ENCODE measurements at regions not wholly inside any gene's neighbourhood (a gene's known extent, or its start where the extent isn't known, plus 50 kb on each side); places are given as distances from the start of the nearest gene placed in this dataset.

DNA sequence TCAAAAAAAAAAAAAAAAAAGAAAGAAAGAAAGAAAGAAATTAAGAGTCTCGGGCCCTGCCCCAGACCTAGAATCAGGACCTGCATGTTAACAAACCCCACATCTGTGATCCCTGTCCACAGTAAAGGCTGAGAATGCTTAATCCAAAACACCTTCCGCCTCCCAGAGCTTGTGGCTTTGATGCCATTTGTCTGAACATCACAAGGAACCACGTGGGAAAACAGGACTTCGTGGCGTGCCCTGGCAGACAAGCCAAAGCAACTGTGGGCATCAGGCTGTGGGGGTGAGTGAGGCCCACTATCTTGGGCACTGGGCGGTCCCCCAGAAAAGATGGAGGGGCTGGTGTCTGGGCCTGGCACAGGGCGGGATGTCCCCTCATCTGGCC, 173.4 kb upstream of the CIBAR2 start:
- H3K4me3 ChIP-seq (ENCODE audit: low read length) = no peak overlapping the region
- no peaks in the 10 kb centered on the region for H3K9me2 ChIP-seq (ENCODE audit: insufficient read depth, low read length)
- H3K27ac ChIP-seq (ENCODE audit: low read length) = no peak overlapping the region
- no peak for TF ChIP-seq EZH2 (IDR thresholded peaks at IDR 0.05; ENCODE audit: borderline replicate concordance, insufficient read depth, low read length, poor library complexity, severe bottlenecking)
- H3K36me3 ChIP-seq (ENCODE audit: insufficient read depth, low read length) = no peaks in the 10 kb centered on the region
- H3F3A ChIP-seq (ENCODE audit: insufficient read depth, low read length, poor library complexity, severe bottlenecking) = no peaks in the 10 kb centered on the region
- no peak overlapping the region for H3K9ac ChIP-seq (ENCODE audit: low read length)
- H3K79me2 ChIP-seq (replicated peaks; ENCODE audit: insufficient read depth, low read length) = no peaks in the 10 kb centered on the region
- no peak overlapping the region for H3K4me2 ChIP-seq (ENCODE audit: low read length)
- no peaks in the 10 kb centered on the region for H4K20me1 ChIP-seq (ENCODE audit: insufficient read depth)
- no peaks in the 10 kb centered on the region for H3K27me3 ChIP-seq (ENCODE audit: insufficient read depth, low read depth, low read length)
- H2AFZ ChIP-seq (ENCODE audit: low read depth, low read length) = no peak overlapping the region
- no peaks in the 10 kb centered on the region for H3K9me3 ChIP-seq (ENCODE audit: low read length)

DNA sequence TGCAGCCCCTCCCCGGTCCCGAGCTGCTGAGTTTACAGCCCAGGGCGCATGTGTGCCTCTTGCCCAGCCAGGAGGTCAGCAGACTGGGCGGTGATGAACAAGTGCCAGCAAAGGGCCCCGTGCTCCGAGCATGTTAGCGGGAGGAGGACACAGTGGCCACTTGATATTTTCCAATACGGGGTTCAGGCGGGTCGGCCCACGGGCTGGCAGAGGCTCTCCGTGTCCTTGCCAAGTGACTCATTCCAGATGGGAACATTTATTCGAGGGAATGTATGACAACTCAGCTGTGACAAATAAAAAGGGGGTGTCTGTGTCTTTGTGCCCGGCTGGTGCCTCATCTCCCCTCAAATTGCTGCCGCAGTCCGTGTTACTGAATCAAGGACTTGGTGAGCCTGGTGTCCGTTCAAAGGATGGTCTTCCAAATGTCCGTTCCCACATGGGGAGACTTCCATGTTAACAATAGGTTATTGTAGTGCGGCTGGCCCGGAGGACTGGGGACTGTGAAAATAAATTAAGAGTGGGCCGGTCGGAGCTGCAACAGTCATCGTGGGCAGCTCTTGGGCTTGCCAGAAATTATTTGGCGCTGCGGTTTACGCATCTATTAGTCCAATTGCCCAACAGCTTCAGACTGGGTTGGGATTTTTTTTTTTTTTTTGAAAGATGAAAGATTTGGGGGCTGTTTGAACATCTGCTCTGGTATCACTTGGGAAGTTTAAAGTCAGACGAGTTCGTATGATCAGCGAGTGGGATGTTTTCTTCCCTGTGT, 174.0 kb upstream of the CIBAR2 start:
- Histone ChIP-seq H3K9me3 (ENCODE audit: low read length) (no peaks in the 10 kb centered on the region), H3K4me2 (ENCODE audit: low read length) (no peak overlapping the region), H3K27ac (ENCODE audit: low read length) (no peak overlapping the region), H3K27me3 (ENCODE audit: insufficient read depth, low read depth, low read length) (no peaks in the 10 kb centered on the region), H3K9ac (ENCODE audit: low read length) (no peak overlapping the region), H2AFZ (ENCODE audit: low read depth, low read length) (no peak overlapping the region), H3K4me3 (ENCODE audit: low read length) (no peak overlapping the region), H3F3A (ENCODE audit: insufficient read depth, low read length, poor library complexity, severe bottlenecking) (no peaks in the 10 kb centered on the region), H3K9me2 (ENCODE audit: insufficient read depth, low read length) (no peaks in the 10 kb centered on the region), H3K36me3 (ENCODE audit: insufficient read depth, low read length) (no peaks in the 10 kb centered on the region), H3K79me2 (replicated peaks; ENCODE audit: insufficient read depth, low read length) (no peaks in the 10 kb centered on the region), H4K20me1 (ENCODE audit: insufficient read depth) (no peaks in the 10 kb centered on the region)
- TF ChIP-seq MXI1 (conservative IDR thresholded peaks at IDR 0.05; ENCODE audit: poor library complexity, severe bottlenecking) = no peak
- no peak for TF ChIP-seq TAF1 (IDR thresholded peaks at IDR 0.05; ENCODE audit: low read depth)
- TF ChIP-seq POLR2AphosphoS5 (IDR thresholded peaks at IDR 0.05) = no peak
- TF ChIP-seq, protein P1, sequence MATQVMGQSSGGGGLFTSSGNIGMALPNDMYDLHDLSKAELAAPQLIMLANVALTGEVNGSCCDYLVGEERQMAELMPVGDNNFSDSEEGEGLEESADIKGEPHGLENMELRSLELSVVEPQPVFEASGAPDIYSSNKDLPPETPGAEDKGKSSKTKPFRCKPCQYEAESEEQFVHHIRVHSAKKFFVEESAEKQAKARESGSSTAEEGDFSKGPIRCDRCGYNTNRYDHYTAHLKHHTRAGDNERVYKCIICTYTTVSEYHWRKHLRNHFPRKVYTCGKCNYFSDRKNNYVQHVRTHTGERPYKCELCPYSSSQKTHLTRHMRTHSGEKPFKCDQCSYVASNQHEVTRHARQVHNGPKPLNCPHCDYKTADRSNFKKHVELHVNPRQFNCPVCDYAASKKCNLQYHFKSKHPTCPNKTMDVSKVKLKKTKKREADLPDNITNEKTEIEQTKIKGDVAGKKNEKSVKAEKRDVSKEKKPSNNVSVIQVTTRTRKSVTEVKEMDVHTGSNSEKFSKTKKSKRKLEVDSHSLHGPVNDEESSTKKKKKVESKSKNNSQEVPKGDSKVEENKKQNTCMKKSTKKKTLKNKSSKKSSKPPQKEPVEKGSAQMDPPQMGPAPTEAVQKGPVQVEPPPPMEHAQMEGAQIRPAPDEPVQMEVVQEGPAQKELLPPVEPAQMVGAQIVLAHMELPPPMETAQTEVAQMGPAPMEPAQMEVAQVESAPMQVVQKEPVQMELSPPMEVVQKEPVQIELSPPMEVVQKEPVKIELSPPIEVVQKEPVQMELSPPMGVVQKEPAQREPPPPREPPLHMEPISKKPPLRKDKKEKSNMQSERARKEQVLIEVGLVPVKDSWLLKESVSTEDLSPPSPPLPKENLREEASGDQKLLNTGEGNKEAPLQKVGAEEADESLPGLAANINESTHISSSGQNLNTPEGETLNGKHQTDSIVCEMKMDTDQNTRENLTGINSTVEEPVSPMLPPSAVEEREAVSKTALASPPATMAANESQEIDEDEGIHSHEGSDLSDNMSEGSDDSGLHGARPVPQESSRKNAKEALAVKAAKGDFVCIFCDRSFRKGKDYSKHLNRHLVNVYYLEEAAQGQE (IDR thresholded peaks at IDR 0.05; ENCODE audit: borderline replicate concordance) = no peak
- TF ChIP-seq, protein P2, sequence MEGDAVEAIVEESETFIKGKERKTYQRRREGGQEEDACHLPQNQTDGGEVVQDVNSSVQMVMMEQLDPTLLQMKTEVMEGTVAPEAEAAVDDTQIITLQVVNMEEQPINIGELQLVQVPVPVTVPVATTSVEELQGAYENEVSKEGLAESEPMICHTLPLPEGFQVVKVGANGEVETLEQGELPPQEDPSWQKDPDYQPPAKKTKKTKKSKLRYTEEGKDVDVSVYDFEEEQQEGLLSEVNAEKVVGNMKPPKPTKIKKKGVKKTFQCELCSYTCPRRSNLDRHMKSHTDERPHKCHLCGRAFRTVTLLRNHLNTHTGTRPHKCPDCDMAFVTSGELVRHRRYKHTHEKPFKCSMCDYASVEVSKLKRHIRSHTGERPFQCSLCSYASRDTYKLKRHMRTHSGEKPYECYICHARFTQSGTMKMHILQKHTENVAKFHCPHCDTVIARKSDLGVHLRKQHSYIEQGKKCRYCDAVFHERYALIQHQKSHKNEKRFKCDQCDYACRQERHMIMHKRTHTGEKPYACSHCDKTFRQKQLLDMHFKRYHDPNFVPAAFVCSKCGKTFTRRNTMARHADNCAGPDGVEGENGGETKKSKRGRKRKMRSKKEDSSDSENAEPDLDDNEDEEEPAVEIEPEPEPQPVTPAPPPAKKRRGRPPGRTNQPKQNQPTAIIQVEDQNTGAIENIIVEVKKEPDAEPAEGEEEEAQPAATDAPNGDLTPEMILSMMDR (IDR thresholded peaks at IDR 0.05; ENCODE audit: poor library complexity, severe bottlenecking) = no peak

DNA sequence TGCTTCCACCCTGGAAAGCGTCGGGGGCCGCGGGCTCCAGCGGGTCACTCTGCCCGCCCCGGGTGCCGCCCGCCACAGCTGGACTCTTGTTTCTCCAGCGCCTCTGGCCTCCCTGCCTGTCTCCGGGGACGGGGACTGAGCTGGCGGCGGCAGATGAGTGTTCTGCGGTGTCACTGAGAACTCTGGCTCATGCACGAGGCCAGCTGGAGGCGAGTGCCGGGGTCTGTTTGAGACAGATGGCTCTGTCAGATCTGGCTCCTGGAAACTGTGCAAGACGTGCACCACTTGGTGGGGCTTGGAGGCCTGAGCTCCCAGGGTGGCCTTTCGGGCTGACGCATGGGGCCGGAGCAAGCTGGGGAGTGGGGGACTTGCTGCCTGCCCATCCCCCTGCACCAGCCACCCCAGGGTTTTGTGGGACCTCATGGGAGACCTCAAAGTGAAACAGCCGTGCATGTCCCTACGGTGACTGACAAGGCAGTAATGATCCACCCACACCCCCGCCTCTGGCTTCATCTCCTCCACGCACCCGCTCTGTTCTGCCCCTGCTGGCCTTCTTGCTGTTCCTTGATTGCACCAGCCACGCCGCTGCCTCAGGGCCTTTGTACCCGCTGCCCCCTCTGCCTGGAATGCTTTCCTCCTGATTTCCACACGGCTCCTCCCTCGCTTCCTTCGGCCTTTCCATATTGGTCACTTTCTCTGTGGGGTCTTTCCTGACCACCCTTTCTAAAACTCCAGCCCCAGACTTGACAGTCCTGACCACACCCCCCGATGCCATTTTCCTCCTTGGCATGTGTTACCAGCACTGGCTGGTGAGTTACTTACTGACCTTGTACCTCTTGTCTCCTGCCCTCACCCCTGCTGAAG, 174.9 kb upstream of the CIBAR2 start:
- no peaks in the 10 kb centered on the region for H3K79me2 ChIP-seq (replicated peaks; ENCODE audit: insufficient read depth, low read length)
- no peaks in the 10 kb centered on the region for H3F3A ChIP-seq (ENCODE audit: insufficient read depth, low read length, poor library complexity, severe bottlenecking)
- no peaks in the 10 kb centered on the region for H3K9me2 ChIP-seq (ENCODE audit: insufficient read depth, low read length)
- H3K4me2 ChIP-seq (ENCODE audit: low read length) = no peak overlapping the region
- H4K20me1 ChIP-seq (ENCODE audit: insufficient read depth) = no peaks in the 10 kb centered on the region
- no peaks in the 10 kb centered on the region for H3K36me3 ChIP-seq (ENCODE audit: insufficient read depth, low read length)
- no peaks in the 10 kb centered on the region for H3K27me3 ChIP-seq (ENCODE audit: insufficient read depth, low read depth, low read length)
- H3K27ac ChIP-seq (ENCODE audit: low read length) = no peak overlapping the region
- H3K4me3 ChIP-seq (ENCODE audit: low read length) = no peak overlapping the region
- H3K9me3 ChIP-seq (ENCODE audit: low read length) = no peaks in the 10 kb centered on the region
- no peak overlapping the region for H3K9ac ChIP-seq (ENCODE audit: low read length)
- H2AFZ ChIP-seq (ENCODE audit: low read depth, low read length) = no peak overlapping the region
- no peak for TF ChIP-seq EZH2 (IDR thresholded peaks at IDR 0.05; ENCODE audit: borderline replicate concordance, insufficient read depth, low read length, poor library complexity, severe bottlenecking)
- TF ChIP-seq POLR2AphosphoS5 (IDR thresholded peaks at IDR 0.05) = no peak
- TF ChIP-seq, protein P2 (IDR thresholded peaks at IDR 0.05; ENCODE audit: poor library complexity, severe bottlenecking) = no peak
- no peak for TF ChIP-seq SMC3 (conservative IDR thresholded peaks at IDR 0.05; ENCODE audit: poor library complexity)
- no peak for TF ChIP-seq EP300 (conservative IDR thresholded peaks at IDR 0.05; ENCODE audit: poor library complexity, severe bottlenecking)
- no peak for TF ChIP-seq MXI1 (conservative IDR thresholded peaks at IDR 0.05; ENCODE audit: poor library complexity, severe bottlenecking)
- TF ChIP-seq TAF1 (IDR thresholded peaks at IDR 0.05; ENCODE audit: low read depth) = no peak
